GM18867 (cell line): ENCODE measurements at regions not wholly inside any gene's neighbourhood (a gene's known extent, or its start where the extent isn't known, plus 50 kb on each side); places are given as distances from the start of the nearest gene placed in this dataset.
A peak's percentile ranks its signal among the peaks of the same experiment; 100 is the strongest.
"Not testable (repeated sequence)": the region's sequence is repeated elsewhere in the genome, so short reads cannot be mapped to it uniquely, and the experiment has no call there.

Experiments used
- ATAC-seq: cut with Tn5 transposase; IDR thresholded peaks from one replicate; pipeline ENCODE4 v1.9.1; 2021; ENCODE audit warnings: mild to moderate bottlenecking, moderate library complexity; ENCODE audit not compliant: unreplicated experiment

GRCh38 chr3:140859592-140860336 lies 81.9 kb upstream of the SLC25A36 start:
- peak; percentile 54 for ATAC-seq

- ATAC-seq = peak; percentile 57
These were observed 78.0 kb upstream of the SLC25A36 start for GRCh38 chr3:140863580-140864009.

- ATAC-seq = no peak
These were observed 71.3 kb upstream of the SLC25A36 start for GRCh38 chr3:140870351-140870750.

- ATAC-seq = no peak
These were observed 70.6 kb upstream of the SLC25A36 start for GRCh38 chr3:140871022-140871421.

GRCh38 chr3:140872165-140872564 lies 69.5 kb upstream of the SLC25A36 start:
- ATAC-seq = not testable (repeated sequence)

- no peak for ATAC-seq
These were observed 58.1 kb upstream of the SLC25A36 start for GRCh38 chr3:140883428-140884040.

GRCh38 chr3:140885697-140886096 lies 55.9 kb upstream of the SLC25A36 start:
- not testable (repeated sequence) for ATAC-seq
